Endodermal cell (in vitro differentiated cells): ENCODE measurements at regions not wholly inside any gene's neighbourhood (a gene's known extent, or its start where the extent isn't known, plus 50 kb on each side); places are given as distances from the start of the nearest gene placed in this dataset.

Source experiments
- DNase-seq: peaks from one replicate; pipeline ENCODE4 v3.0.0-alpha.2; 2017
- H3K27ac ChIP-seq: 2 replicates; pipeline ENCODE4 v1.5.1; 2013; ENCODE audit warnings: mild to moderate bottlenecking, low read depth, low read length, moderate library complexity
- H3K27me3 ChIP-seq: 2 replicates; pipeline ENCODE4 v1.6.1; 2013; ENCODE audit warnings: mild to moderate bottlenecking, low read length, moderate library complexity; ENCODE audit not compliant: insufficient read depth, control insufficient read depth, poor library complexity, severe bottlenecking
- H3K36me3 ChIP-seq: 2 replicates; pipeline ENCODE4 v1.7.0; 2013; ENCODE audit warnings: mild to moderate bottlenecking, low read length, moderate library complexity; ENCODE audit not compliant: control insufficient read depth, insufficient read depth
- H3K4me1 ChIP-seq: one replicate; pipeline ENCODE4 v1.7.0; 2013; ENCODE audit warnings: low read length; ENCODE audit not compliant: control insufficient read depth, insufficient read depth
- H3K4me3 ChIP-seq: 2 replicates; pipeline ENCODE4 v1.5.1; 2013; ENCODE audit warnings: mild to moderate bottlenecking, low read length, moderate library complexity
- H3K9ac ChIP-seq: 2 replicates; pipeline ENCODE4 v1.6.1; 2013; ENCODE audit warnings: mild to moderate bottlenecking, low read length, moderate library complexity; ENCODE audit not compliant: poor library complexity, severe bottlenecking; ENCODE audit errors: extremely low read depth
- H3K9me3 ChIP-seq: 2 replicates; pipeline ENCODE4 v1.6.1; 2013; ENCODE audit warnings: mild to moderate bottlenecking, low read length, moderate library complexity; ENCODE audit not compliant: control insufficient read depth
- H3K27ac Mint-ChIP-seq: 2 replicates; pipeline ENCODE4 v1.8.0; 2020; ENCODE audit warnings: mixed read lengths
- H3K27me3 Mint-ChIP-seq: 2 replicates; pipeline ENCODE4 v1.8.0; 2021; ENCODE audit warnings: mild to moderate bottlenecking, mixed read lengths; ENCODE audit not compliant: insufficient read depth
- H3K36me3 Mint-ChIP-seq: 2 replicates; pipeline ENCODE4 v1.8.0; 2020; ENCODE audit warnings: low read depth, mixed read lengths
- H3K4me1 Mint-ChIP-seq: 2 replicates; pipeline ENCODE4 v1.8.0; 2020; ENCODE audit warnings: mixed read lengths
- H3K4me3 Mint-ChIP-seq: 2 replicates; pipeline ENCODE4 v1.8.0; 2020; ENCODE audit warnings: mild to moderate bottlenecking, moderate library complexity, mixed read lengths
- H3K9me3 Mint-ChIP-seq: 2 replicates; pipeline ENCODE4 v1.8.0; 2020; ENCODE audit warnings: mild to moderate bottlenecking, mixed read lengths
- WGBS, 2 experiments: methylation state at CpG; one replicate each; pipeline versions ENCODE4 v1.1.5 to v1.1.7; 2013; ENCODE audit warnings: missing lambda C conversion rate in 2 of 2, mixed read lengths in 1 of 2; ENCODE audit not compliant: insufficient coverage in 1 of 2, insufficient read length in 1 of 2; 5-methylcytosine and 5-hydroxymethylcytosine counted together
- TF ChIP-seq, protein P1 (sequence below): fragments of 200-600 bp; sonication (generic); conservative IDR thresholded peaks from 2 replicates; pipeline ENCODE4 v1.5.0; 2021; ENCODE audit warnings: antibody characterized with exemption, mild to moderate bottlenecking

DNA sequence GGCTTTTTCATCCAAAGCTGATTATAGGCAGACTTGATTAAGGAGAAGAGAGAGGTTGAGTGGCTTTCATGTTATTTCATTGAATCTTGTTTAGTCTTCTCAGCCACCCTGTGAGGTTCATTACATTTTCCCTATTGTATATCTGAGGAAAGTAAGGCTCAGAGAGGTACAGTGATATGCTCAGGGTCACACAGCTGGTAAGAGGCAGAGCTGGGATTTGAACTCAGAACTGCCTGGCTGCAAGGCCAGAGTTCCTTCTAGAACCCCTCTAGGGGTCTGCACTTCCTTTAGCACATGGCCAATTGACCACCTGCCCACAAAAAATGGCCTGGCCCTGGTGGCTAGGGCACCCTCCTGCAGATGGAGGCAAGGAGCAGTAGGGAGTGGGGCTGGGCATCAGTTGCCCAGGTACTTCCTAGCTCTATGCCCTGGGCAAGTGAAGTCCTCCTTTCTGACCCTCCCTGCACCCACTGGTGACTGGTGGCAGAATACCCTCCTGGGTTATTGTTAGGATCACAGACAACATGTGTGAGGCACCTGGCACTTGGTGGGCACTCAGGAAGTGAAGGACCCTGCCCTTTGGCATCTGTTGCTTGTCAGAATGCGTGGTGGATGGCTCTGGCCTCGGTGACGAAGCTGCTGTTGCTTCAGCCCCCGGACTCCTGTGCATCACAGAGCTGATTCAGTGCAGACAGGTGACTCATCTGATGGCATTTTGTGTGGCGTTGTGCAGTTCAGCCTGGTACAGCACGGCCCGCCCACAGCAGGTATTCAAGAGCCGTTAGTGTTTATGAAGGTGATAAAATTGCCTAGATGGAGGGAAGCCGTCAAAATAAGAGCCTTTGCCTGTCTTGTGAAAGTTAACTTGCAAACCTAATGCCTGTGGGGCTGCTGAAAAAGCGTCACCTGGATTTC, 115.8 kb downstream of the SLC25A47 start:
- no peak overlapping the region for H3K9ac ChIP-seq
- no peak overlapping the region for H3K4me3 Mint-ChIP-seq
- H3K9me3 ChIP-seq: no peaks in the 10 kb centered on the region
- H3K4me1 Mint-ChIP-seq: peaks cover 27% of the 10 kb centered on the region
- H3K27ac ChIP-seq: no peak overlapping the region
- no peaks in the 10 kb centered on the region for H3K36me3 Mint-ChIP-seq
- no peaks in the 10 kb centered on the region for H3K9me3 Mint-ChIP-seq
- H3K27me3 Mint-ChIP-seq: peaks cover 1% of the 10 kb centered on the region
- TF ChIP-seq, protein P1, sequence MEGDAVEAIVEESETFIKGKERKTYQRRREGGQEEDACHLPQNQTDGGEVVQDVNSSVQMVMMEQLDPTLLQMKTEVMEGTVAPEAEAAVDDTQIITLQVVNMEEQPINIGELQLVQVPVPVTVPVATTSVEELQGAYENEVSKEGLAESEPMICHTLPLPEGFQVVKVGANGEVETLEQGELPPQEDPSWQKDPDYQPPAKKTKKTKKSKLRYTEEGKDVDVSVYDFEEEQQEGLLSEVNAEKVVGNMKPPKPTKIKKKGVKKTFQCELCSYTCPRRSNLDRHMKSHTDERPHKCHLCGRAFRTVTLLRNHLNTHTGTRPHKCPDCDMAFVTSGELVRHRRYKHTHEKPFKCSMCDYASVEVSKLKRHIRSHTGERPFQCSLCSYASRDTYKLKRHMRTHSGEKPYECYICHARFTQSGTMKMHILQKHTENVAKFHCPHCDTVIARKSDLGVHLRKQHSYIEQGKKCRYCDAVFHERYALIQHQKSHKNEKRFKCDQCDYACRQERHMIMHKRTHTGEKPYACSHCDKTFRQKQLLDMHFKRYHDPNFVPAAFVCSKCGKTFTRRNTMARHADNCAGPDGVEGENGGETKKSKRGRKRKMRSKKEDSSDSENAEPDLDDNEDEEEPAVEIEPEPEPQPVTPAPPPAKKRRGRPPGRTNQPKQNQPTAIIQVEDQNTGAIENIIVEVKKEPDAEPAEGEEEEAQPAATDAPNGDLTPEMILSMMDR: no peak
- 83 to 84% methylated on average over 9 to 10 of the region's 10 CpGs for WGBS, 2 experiments
- no peak overlapping the region for H3K4me3 ChIP-seq
- DNase-seq: peak; percentile 50
- H3K27ac Mint-ChIP-seq: no peak overlapping the region
- no peaks in the 10 kb centered on the region for H3K36me3 ChIP-seq
- H3K4me1 ChIP-seq: no peaks in the 10 kb centered on the region
- H3K27me3 ChIP-seq: no peaks in the 10 kb centered on the region

DNA sequence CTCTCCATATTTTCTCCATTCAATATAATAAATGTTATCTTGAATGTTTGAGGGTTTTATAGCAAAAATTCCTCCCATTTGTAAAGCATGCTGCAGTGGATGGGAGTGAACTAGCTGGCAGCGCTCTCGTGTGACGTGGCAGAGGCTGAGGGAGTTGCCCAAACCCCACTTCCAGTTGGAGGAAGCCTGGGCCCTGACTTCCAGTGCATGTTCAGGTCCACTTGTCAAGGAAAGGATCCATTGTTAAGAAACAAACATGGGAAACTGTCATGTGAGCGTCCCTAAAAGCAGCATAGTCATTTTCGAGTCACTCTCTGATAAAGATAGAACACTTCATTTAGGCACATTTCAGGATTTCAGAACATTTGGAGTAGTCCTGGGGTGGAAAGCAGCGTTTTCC, 116.6 kb downstream of the SLC25A47 start:
- Histone ChIP-seq H3K4me3 (no peak overlapping the region), H3K27ac (peak overlapping the region; percentile 33), H3K9me3 (no peaks in the 10 kb centered on the region), H3K4me1 (no peaks in the 10 kb centered on the region), H3K27me3 (no peaks in the 10 kb centered on the region), H3K36me3 (no peaks in the 10 kb centered on the region), H3K9ac (no peak overlapping the region)
- Mint-ChIP-seq H3K27me3 (peaks cover 1% of the 10 kb centered on the region), H3K27ac (peak overlapping the region; percentile 35), H3K36me3 (no peaks in the 10 kb centered on the region), H3K4me3 (no peak overlapping the region), H3K9me3 (no peaks in the 10 kb centered on the region), H3K4me1 (peaks cover 27% of the 10 kb centered on the region)
- TF ChIP-seq, protein P1: no peak
- peak; percentile 43 for DNase-seq
- 84 to 85% methylated on average over 5 to 6 of the region's 6 CpGs for WGBS, 2 experiments

DNA sequence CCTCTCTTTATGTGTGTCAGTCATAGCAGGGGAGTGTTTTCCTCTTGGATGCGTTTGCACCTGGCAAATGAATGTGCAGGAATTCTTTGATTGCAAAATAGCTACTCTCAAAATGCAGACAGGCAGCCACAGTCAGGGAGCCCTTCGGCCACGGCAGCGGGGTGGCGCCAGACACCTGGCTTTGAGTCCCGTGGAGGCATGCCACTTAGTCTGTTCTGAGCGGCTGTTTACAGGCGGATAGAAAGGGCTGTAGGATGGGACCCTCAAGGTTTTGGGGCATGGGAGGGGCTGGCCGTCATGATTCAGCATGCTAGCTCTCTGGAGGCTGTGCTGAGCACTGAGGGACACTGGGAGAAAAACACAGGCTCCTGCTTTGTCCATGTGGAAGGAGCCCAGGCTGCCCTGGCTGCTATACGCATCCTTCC, 117.1 kb downstream of the SLC25A47 start:
- Mint-ChIP-seq H3K9me3 (no peaks in the 10 kb centered on the region), H3K27me3 (peaks cover 1% of the 10 kb centered on the region), H3K4me1 (peaks cover 27% of the 10 kb centered on the region), H3K36me3 (no peaks in the 10 kb centered on the region), H3K27ac (peak overlapping the region; percentile 66), H3K4me3 (no peak overlapping the region)
- Histone ChIP-seq H3K4me3 (no peak overlapping the region), H3K36me3 (no peaks in the 10 kb centered on the region), H3K4me1 (no peaks in the 10 kb centered on the region), H3K9ac (no peak overlapping the region), H3K27me3 (no peaks in the 10 kb centered on the region), H3K27ac (peak overlapping the region; percentile 33), H3K9me3 (no peaks in the 10 kb centered on the region)
- 20 to 42% methylated on average over 8 to 10 of the region's 10 CpGs for WGBS, 2 experiments
- TF ChIP-seq, protein P1: peak; percentile 76
- peak; percentile 84 for DNase-seq
